Keratinocyte (primary cell): ENCODE measurements at regions not wholly inside any gene's neighbourhood (a gene's known extent, or its start where the extent isn't known, plus 50 kb on each side); places are given as distances from the start of the nearest gene placed in this dataset.

Experiments
- DNase-seq: peaks from one replicate; pipeline ENCODE4 v3.0.0-alpha.2; 2011; ENCODE audit warnings: low read depth, missing footprints, low spot score
- FAIRE-seq: peaks from 2 replicates; lab custom pipeline; 2011; peaks lifted over from hg19 to GRCh38; lab: Jason Lieb, UNC
- H2AFZ ChIP-seq: 2 replicates; pipeline ENCODE4 v1.6.0; 2012; ENCODE audit warnings: low read length, control low read depth, inconsistent platforms; ENCODE audit not compliant: control insufficient read depth
- H3K27ac ChIP-seq: 2 replicates; pipeline ENCODE4 v1.5.1; 2011; ENCODE audit warnings: low read length; ENCODE audit not compliant: control insufficient read depth, insufficient read depth
- H3K27me3 ChIP-seq: 3 replicates; pipeline ENCODE4 v1.6.0; 2011; ENCODE audit warnings: low read length; ENCODE audit not compliant: control insufficient read depth, insufficient read depth; ENCODE audit errors: extremely low read depth
- H3K36me3 ChIP-seq, 2 experiments: 2 replicates in 1 of 2; 3 replicates in 1 of 2; pipeline ENCODE4 v1.5.1; 2011; ENCODE audit warnings: low read length in 2 of 2, mild to moderate bottlenecking in 1 of 2; ENCODE audit not compliant: control insufficient read depth in 2 of 2, insufficient read depth in 2 of 2; ENCODE audit errors: extremely low read depth in 1 of 2
- H3K4me1 ChIP-seq: 3 replicates; pipeline ENCODE4 v1.5.1; 2011; ENCODE audit warnings: low read length; ENCODE audit not compliant: control insufficient read depth, insufficient read depth; ENCODE audit errors: extremely low read depth
- H3K4me2 ChIP-seq: 3 replicates; pipeline ENCODE4 v1.6.0; 2011; ENCODE audit warnings: low read depth, low read length; ENCODE audit not compliant: control insufficient read depth, insufficient read depth; ENCODE audit errors: extremely low read depth
- H3K4me3 ChIP-seq, 3 experiments: fragments of 200-600 bp in 1 of 3; sonication (generic) in 1 of 3; 2 replicates in 2 of 3; 3 replicates in 1 of 3; pipeline ENCODE4 v1.5.1; 2011 to 2016; ENCODE audit warnings: low read length in 3 of 3, mild to moderate bottlenecking in 3 of 3, control low read depth in 2 of 3, inconsistent platforms in 1 of 3, low read depth in 1 of 3, mixed read lengths in 1 of 3, mixed run types in 1 of 3, moderate library complexity in 1 of 3; ENCODE audit not compliant: control insufficient read depth in 2 of 3, insufficient read depth in 2 of 3; ENCODE audit errors: extremely low read depth in 1 of 3
- H3K79me2 ChIP-seq: 2 replicates; pipeline ENCODE4 v1.6.0; 2012; ENCODE audit warnings: low read length; ENCODE audit not compliant: control insufficient read depth, insufficient read depth
- H3K9ac ChIP-seq: 3 replicates; pipeline ENCODE4 v1.6.0; 2011; ENCODE audit warnings: low read length; ENCODE audit not compliant: control insufficient read depth, insufficient read depth; ENCODE audit errors: extremely low read depth
- H3K9me1 ChIP-seq: 3 replicates; pipeline ENCODE4 v1.6.0; 2011; ENCODE audit warnings: low read length; ENCODE audit not compliant: control insufficient read depth, insufficient read depth; ENCODE audit errors: extremely low read depth
- H3K9me3 ChIP-seq: 2 replicates; pipeline ENCODE4 v1.5.1; 2012; ENCODE audit warnings: low read depth, low read length; ENCODE audit not compliant: control insufficient read depth
- H4K20me1 ChIP-seq: 3 replicates; pipeline ENCODE4 v1.6.0; 2011; ENCODE audit warnings: low read length; ENCODE audit not compliant: control insufficient read depth, insufficient read depth; ENCODE audit errors: extremely low read depth
- CTCF ChIP-seq, 3 experiments: IDR thresholded peaks in 1 of 3; conservative IDR thresholded peaks in 1 of 3; optimal IDR thresholded peaks in 1 of 3; 2 replicates in 2 of 3; 3 replicates in 1 of 3; pipeline versions ENCODE3 to v1.5.1; 2011; ENCODE audit warnings: low read length in 3 of 3, mild to moderate bottlenecking in 3 of 3, moderate library complexity in 2 of 3, control low read depth in 1 of 3, inconsistent platforms in 1 of 3; ENCODE audit not compliant: insufficient read depth in 2 of 3; ENCODE audit errors: extremely low read depth in 1 of 3
- EZH2 ChIP-seq: IDR thresholded peaks from one replicate; pipeline ENCODE4 v1.6.1; 2012; ENCODE audit warnings: inconsistent platforms, mild to moderate bottlenecking, low read length, moderate library complexity
- dilution Hi-C: fragments of 300-500 bp; cut with MboI; formaldehyde crosslinking; loops from one replicate; pipeline ENCODE4 v1.7.0; 2020; ENCODE audit warnings: low sequenced_read_pairs; ENCODE audit not compliant: extremely low pct_ligation_motif_present

- Histone ChIP-seq H3K4me1 (no peaks in the 10 kb centered on the region), H3K4me3 (no peak overlapping the region), H3K27me3 (no peaks in the 10 kb centered on the region), H3K27ac (no peak overlapping the region), H3K9me1 (no peaks in the 10 kb centered on the region), H3K4me2 (no peak overlapping the region), H3K36me3 (no peaks in the 10 kb centered on the region), H4K20me1 (no peaks in the 10 kb centered on the region), H3K9me3 (no peaks in the 10 kb centered on the region), H2AFZ (no peak overlapping the region), H3K79me2 (no peaks in the 10 kb centered on the region), H3K9ac (no peak overlapping the region)
- dilution Hi-C loops, result no loop called here
- no peak for FAIRE-seq
- TF ChIP-seq EZH2 (no peak), CTCF (optimal IDR thresholded peaks at IDR 0.05 in 1 of 3, IDR thresholded peaks at IDR 0.05 in 1 of 3, conservative IDR thresholded peaks at IDR 0.05 in 1 of 3; ENCODE audit: extremely low read depth in 1 of 3, insufficient read depth in 2 of 3, low read length in 3 of 3) (no peak)
- no peak for DNase-seq
These were observed 245.8 kb downstream of the AACS start for GRCh38 chr12:125311050-125311449.

- Histone ChIP-seq H3K9ac (no peak overlapping the region), H3K36me3 (no peaks in the 10 kb centered on the region), H4K20me1 (no peaks in the 10 kb centered on the region), H3K27me3 (no peaks in the 10 kb centered on the region), H3K27ac (no peak overlapping the region), H3K79me2 (no peaks in the 10 kb centered on the region), H3K4me3 (no peak overlapping the region), H2AFZ (no peak overlapping the region), H3K4me2 (no peak overlapping the region), H3K4me1 (no peaks in the 10 kb centered on the region), H3K9me3 (no peaks in the 10 kb centered on the region), H3K9me1 (no peaks in the 10 kb centered on the region)
- DNase-seq (no peak), FAIRE-seq (no peak)
- dilution Hi-C loops, result no loop called here
- no peak for TF ChIP-seq EZH2
- TF ChIP-seq CTCF (optimal IDR thresholded peaks at IDR 0.05 in 1 of 3, IDR thresholded peaks at IDR 0.05 in 1 of 3, conservative IDR thresholded peaks at IDR 0.05 in 1 of 3; ENCODE audit: extremely low read depth in 1 of 3, insufficient read depth in 2 of 3, low read length in 3 of 3), result no peak
These were observed 247.2 kb downstream of the AACS start for GRCh38 chr12:125312471-125312870.
